Stimulated activated CD8-positive, alpha-beta memory T cell treated with anti-CD3 and anti-CD28 coated beads, Interleukin-4, amount 100 ng/mL, for 48 hours (primary cell): ENCODE measurements at regions not wholly inside any gene's neighbourhood (a gene's known extent, or its start where the extent isn't known, plus 50 kb on each side); places are given as distances from the start of the nearest gene placed in this dataset.

ENCODE experiments used
- DNase-seq: peaks from one replicate; pipeline ENCODE4 v3.0.0-alpha.2; 2020

DNA sequence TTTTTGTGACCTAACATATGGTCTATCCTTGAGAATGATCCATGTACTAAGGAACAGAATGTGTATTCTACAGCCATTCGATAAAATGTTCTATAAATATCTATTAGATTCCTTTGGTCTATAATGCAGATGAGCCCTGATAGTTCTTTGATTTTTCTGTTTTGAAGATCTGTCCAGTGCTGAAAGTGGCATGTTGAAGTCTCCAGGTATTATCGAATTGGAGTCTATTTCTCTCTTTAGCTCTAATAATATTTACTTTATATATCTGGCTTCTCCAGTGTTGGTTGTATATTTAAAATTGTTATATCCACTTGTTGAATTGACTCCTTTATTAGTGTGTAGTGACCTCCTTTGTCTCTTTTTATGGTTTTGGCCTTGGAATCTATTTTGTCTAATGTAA lies 377.9 kb downstream of the ARL6IP6 start:
- no peak for DNase-seq

DNA sequence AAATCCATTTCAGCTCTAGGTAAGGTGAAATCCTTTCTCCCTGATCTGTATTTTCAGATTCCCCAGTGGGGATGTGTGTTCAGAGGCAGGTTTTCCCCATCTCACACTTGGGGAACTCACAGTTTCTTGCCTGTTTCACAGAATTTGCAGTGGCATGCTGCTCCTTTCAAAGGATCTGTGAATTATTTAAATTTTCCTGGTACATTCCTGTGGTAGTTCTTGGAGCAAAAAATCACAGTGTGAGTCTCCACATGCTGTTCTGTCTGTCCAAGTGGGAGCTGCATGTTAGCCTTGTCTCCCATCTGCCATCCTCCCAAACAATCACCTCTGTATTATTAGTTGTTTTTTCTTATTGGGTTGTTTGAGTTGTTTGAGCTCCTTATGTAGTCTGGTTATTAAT lies 372.9 kb downstream of the ARL6IP6 start:
- no peak for DNase-seq

DNA sequence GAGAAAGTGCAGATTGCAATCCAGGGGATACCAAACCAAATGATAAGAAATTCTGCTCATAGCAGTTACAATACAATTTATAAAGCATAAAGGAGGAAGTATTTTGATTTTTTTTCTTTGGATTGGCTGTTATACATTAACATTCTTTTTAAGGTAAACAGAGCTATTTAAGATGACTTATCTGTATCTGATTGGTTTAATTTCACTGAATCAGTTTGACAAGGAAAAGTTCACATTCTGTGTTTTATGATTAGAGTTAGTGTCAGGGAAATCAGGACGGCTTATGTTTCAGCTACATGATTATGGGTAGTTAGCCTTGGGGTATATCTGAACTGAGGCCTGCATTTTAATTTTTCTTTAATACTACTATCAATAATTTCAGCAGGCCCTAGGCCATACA lies 360.9 kb downstream of the ARL6IP6 start:
- DNase-seq = no peak

DNA sequence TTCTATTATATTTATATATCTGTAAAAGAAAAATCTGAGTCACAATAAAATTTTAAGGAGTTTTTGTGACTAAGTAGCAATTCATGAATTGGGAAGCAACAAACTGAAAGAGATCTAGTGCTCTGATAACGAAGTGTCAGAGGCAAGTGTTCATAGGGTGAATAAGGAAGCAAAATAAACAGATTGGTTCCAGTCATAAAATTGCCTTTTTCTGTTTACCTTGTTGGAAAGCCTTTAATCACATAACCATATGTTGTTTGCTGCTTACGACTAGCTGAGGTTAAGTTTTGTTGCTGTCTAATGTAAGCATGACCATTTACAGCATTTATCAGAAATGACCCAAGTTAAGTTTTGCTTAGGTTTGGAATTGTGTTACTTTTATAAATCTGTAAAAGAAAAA lies 358.9 kb downstream of the ARL6IP6 start:
- no peak for DNase-seq

DNA sequence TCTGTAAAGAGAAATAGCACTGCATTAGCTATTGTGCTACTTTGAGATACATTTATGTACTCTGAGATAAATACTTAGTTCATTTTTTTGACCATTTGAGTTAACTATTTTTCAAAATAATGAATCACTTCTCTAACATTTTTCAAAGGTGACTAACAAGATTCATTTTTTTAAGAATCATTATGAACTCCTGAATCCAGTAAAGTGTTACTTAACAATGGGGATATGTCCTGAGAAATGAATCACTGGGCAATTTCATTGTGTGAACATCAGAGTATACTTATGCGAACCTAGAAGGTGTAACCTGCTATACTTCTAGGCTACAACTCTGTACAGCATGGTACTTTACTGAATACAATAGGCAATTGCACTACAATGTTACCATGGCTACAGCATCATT lies 355.8 kb downstream of the ARL6IP6 start:
- no peak for DNase-seq

DNA sequence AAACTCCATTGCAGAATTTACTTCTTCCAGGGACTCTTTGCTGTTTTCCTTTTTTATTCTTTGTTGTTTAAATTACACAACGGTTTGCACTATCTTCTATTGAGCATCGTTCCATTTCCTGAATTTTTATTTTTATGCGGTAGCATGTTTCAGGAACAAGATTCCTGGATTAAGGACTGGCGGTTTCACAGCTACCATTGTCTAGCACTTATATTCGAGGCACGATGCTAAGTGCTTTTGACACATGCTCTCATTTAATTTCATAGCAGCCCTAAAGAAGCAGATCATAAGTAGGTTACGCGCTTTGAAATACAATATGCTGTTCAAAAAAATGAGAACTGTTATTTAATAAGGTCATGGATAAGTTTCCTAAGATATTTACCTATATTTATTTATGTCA lies 354.4 kb downstream of the ARL6IP6 start:
- no peak for DNase-seq

DNA sequence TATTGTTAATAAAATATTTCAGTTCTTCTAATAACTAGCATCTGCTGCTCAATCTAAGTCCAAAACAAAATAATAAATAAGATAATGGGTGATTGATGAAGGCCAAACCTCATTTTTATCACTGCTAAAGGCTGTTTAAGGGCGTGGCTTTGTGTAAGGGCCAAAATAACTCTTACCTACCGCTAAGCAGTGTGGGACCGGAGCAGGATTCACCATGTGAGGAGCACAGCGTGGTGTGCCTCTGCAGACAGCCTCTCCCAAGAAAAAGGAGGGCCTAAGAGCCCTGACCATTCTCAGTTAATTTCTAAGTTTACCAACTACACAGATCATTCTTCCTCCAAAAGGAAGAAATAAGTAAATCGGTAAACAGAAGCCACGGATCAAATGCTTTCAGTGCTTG lies 353.7 kb downstream of the ARL6IP6 start:
- DNase-seq = no peak

DNA sequence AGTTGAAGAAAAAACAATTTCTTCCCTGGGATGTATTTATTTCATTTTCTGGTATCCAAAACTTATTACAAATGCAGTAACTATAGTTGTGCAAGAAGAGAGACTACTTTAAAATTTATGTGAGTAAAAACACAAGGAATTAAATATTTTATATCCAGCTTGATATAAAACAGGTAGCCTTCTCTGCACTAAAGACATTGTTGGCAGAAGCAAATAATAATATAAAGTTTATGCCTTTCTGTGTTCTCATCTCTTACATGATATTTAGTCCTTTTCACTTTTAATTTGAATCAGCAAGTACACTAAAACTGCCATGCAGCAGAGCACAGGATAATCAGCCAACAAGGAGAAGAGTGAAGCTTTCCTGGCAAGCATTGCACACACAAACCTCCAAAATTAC lies 352.7 kb downstream of the ARL6IP6 start:
- no peak for DNase-seq

DNA sequence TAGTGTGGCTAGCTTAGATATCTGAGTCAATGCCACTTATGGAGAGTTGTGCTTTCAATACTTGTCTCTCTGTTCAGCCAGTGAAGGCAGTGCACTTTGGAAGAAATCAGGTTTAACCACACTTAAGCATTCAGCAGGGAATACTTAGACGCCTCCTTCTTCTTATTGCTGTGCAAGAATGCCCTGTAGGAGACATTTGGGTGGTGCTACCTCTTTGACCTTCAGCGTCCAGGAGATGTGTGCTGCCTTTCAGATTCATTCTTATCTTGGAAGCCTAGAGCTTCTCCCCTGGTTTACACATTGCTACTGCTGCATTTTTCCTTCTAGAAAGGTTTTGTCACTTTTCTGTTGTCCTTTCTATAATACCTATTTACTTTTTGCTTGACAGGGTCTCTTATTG lies 350.5 kb downstream of the ARL6IP6 start:
- no peak for DNase-seq

DNA sequence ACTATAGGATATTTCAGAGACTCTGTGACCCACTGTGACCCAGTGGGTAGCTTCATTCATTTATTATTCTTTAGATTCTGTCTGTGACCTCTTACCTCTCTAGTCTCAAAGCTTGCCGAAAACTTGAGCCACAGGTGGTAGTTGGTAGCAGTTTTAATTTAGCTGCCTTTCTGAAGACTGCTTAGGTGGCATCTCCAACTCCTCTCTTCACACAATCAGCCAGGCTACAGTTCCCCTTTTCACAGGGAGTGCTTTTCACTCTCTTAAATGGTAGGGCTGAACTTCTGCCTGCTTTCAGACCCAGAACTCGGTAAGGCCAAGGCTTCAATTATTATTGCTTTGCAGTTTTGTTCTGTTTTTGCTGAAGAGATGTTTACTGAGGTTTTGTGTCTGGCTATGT lies 349.6 kb downstream of the ARL6IP6 start:
- DNase-seq = no peak

DNA sequence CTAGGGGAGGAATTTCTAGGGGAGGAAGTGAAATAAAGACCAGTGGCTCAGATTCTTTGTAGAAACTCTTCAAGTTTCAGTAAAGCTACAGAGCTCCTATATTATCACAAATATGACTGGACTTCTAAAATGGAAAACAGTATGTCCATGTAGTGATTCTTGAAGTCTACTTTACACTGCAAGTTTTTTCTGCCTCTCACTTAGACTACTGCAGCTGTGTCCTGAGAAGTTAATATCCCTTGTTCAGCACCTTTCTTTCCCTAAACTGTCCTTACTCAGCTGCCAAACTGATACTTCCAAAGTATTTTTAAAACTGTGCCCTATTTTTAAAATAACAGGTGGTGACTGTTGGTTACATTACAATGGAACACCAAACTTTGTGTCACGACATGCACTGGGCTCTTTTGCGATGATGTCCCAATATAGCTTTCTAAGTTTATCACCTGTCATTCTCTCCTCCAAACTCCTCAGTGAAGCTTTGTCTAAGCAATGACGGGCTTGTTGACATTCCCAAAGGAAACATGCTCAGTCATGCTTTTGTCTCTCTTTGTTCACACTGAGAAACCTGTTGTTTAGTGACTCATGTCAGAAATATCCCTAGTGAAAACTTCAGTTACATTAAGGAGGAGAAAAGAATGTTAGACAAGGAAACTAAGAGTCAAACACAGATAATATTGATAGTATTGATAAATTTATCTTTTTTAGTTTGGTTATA lies 341.1 kb downstream of the ARL6IP6 start:
- DNase-seq = no peak

DNA sequence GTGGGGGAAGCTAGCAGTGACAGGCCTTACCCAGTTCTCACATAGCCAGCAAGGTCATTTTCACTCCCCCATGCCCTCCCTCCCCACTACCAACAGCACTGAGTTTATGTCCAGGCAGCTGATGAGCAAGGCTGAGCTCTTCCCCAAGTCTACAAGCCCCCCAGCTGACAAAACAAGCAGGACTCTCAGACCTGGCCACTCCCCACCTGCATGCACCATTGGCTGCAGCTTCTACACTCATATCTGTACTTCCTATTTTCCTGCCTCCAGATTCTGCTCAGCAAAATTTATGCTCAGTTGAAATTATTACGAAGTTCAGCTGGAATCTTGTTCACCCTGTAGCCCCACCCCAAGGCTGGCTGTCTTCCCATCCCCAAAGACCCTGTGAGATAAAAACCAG lies 339.3 kb downstream of the ARL6IP6 start:
- DNase-seq = no peak

DNA sequence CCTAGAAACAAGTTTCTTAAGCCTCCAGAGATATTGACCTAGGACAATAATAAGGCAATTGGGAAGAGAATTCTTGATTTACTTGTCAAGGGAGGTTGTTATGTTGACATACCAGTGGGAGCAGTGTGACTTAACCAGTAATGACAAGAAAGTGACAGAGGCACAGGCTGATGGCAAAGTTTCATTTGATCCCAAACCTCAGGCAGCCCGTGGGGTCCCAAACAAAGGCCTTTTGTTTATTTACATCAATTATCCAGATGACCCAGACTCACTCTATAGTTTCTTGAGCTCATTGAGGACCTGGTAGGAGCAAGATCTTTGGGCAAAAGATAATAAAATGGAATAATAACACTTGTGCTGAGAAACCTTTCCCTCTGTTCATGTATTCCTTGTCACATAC lies 336.8 kb downstream of the ARL6IP6 start:
- no peak for DNase-seq

DNA sequence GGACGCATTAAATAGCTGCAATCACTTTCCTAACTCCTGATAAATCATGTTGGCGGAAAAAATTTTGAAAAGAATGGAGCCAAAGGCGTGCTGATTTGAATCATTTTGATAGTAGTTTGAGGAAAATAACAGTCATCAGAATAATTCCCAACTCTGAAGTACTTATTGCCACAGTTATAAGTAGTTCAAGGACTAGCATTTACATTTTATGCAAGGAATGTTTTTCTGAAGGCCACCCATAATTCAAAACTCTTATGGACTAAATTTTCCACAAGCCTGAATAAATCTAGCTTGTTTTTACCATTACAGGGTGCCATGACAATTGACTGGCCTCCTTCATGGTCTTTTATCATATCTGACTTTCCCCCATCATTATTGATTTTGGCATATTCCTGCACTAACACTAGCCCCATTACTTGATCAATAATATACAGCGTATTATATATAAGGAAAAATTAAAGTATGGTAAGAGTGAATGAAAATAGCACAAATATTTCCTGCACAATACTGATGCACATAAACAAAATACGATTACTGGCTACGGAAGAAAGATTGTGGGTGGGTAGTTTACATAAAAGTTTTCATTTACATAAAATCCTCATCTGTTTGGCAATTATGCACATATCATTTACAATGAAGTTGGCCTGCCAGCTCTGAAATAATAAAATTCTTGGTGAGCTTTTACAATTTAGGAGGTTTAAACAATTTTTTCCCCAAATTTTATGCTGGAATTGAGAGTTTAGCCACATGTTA lies 334.6 kb downstream of the ARL6IP6 start:
- DNase-seq = no peak

DNA sequence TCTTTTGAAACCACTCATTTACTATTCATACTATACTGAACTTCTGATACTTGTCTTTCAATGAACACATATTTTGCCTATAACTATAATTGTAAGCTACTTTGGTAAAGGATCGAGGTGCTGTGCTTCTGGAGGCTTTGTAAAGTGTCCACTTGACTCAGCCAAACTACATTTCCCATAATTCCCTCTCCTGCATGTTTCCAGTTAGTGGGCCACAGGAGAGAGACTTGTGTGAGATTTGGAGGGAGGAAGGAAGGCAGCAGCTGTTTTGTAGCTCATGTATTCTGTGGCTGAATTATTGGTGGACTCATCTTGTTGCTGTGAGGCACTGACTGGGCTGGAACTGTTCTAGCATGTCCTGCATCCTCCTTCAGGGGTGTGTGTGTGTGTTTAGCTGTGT lies 328.8 kb downstream of the ARL6IP6 start:
- no peak for DNase-seq

DNA sequence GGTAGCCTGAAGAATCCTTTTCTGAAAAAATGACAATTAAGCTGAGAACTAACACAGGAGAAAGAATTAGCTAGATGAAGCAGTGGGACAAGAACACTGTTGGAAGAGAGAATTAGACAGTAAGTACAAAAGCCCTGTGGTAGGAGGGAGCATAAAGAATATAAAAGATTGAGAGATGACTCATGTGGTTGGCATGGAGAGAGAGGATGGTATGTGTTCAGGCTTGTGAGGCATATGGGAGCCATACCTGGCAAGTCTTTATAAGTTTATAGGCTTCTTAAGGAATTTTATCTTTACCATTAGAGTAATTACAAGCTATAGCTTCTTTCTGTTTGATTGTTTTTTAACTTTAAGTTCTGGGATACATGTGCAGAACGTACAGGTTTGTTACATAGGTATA lies 325.0 kb downstream of the ARL6IP6 start:
- no peak for DNase-seq

DNA sequence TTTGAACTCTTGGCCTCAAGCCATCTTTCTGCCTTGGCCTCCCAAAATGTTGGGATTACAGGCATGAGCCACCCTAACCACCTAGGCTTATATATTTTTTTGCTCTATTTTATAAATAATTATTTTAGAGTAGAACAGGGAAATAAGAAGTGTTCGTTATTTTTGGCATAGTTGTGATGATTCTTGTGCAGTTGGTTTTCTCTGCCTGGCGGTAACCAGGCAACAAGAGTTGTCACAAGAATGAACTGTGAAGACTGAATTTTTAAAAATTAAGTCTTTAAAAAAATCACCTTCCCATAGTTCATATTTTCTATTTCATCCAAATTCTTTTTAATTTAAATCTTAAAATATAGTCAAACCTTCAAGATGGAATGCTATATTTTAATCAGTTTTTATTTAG lies 310.2 kb downstream of the ARL6IP6 start:
- DNase-seq = no peak

DNA sequence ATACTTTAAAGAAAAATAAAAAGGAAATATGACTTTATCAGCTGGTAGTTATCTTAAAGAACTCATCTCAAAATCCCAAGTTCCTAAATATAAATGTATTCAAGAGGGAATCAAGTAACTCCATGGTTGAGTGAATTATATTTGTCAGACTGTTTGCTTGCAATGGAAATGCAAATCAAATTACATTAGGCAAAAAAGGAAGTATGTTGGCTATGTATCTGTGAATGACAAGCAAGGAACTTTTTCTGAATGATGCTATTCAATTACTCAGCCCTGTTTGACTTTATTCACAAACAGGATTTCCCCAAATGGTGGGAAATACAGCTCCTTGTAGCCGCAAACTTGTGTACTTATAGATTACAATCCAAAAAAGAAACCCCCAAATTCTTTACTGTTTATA lies 309.1 kb downstream of the ARL6IP6 start:
- no peak for DNase-seq

DNA sequence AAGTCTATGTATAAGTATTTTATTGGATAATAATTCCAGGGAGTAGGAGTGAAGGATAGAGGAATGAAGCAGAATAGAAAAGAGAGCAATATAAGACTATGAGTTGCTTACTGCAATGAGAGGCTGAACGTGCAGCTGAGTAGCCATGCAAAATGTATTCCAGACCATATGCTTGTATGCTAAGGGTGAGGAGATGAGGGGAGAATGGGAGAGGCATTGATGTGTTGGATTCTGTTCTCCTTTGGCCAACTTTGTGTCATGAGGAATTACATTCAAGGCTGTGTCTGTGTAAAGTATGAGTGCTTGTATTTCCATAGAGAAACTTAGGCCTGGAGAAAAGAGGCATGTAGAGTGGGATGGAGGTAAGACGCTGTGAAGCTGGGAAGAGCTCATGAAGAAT lies 301.8 kb downstream of the ARL6IP6 start:
- no peak for DNase-seq

DNA sequence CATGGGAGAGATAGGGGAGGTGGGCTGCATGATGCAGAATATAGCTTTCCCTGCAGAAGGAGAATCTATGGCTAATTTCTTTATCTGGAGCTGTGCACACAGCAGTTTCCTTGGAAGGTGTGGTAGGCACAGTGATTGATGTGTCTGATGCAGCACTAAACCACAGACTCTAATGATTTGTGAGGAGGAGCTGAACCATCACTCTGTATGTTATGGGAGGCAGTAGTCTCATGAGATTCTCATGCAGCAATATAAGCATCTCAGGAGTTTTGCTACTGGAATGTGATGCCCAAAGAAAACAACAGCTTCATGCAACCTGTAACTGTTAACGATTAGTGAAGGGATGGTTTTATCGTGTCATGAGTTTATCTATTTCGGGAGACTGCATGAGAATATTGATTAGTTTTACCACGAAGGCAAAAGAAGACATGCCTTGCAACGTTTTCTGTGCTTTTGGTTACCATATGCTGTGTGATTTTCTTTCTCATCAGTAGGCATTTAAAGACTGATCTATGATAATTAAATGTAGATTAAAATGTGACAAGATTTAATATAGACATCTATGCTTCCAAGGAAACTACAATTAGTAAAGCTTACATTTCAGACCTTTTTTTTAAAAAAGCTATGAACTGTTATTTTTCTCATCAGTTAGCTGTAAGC lies 286.8 kb downstream of the ARL6IP6 start:
- DNase-seq = no peak

DNA sequence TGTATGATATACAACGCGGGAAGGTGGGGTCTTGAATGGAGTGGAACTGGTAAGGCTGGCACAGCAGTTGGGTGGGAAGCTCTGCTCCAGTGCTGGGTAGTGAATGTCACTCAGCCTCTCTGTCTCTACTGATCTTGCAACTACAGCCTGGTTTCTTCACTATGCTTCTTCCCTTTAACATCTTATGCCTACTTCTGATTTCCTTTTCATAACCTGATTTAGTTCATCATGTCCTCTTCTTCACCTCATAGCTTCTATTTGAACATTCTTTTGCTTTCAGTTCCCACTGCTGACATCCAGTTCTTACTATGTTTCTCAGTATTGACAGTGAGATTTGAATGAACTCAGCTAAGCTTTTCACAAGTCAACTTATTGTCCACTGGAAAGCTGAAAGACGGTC lies 286.2 kb downstream of the ARL6IP6 start:
- DNase-seq = no peak

DNA sequence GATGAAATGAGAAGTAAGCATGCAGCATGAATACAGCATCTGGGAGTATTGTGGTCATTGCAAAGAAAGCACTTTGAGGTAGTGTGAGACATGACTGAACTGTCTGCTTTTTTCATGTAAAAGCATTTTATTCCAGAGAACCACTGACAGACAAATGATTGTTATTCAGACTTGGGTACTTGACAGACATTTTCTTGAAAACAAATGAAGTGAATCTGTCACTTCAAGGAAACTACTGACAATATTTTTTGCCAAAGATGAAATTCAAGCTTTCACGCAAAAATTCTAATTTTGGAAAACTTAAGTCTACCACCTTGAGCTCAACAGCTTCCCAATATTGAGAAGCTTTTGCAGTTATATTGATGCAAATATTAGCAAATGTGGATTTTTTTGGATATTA lies 255.7 kb downstream of the ARL6IP6 start:
- DNase-seq = no peak

DNA sequence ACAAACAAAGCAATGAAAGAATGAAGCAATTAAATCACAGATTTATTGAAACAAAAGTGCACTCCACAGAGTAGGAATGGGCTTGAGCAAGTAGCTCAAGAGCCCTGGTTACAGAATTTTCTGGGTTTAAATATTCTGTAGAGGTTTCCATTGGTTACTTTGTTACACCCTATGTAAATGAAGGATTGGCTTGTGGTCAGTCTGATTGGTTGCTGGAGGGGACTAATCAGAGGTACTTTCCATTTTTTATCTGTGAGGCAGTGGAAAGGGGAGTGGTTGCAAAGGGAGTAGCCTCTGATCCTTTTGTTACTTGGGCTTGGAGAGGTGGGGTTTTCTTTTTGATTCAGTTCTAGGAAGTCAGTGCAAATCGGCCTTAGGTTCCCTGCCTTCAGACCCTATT lies 253.3 kb downstream of the ARL6IP6 start:
- no peak for DNase-seq

DNA sequence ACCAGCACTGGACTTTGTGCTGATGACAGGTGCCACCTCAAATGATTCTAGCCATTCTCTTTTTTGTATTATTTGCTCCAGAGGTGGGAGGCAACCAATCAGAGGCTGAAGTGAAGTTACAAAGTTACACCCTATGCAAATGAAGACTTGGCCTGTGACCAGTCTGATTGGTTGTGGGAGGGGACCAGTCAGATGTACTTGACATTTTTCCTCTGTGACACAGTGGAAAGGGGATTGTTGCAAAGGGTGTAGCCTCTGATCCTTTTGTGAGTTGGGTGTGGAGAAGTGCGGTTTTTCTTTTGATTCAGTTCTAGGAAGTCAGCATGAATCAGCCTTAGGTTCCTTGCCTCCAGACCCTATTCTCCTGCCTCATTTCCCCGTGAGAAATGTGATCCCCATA lies 244.0 kb downstream of the ARL6IP6 start:
- DNase-seq = no peak
